ENCODE measurements at regions not wholly inside any gene's neighbourhood (a gene's known extent, or its start where the extent isn't known, plus 50 kb on each side); places are given as distances from the start of the nearest gene placed in this dataset.

- H3K4me3 Mint-ChIP-seq, result no peak overlapping the region
- no peaks in the 10 kb centered on the region for H3K27me3 Mint-ChIP-seq (ENCODE audit: low read depth)
- H3K36me3 Mint-ChIP-seq (ENCODE audit: insufficient read depth), result no peaks in the 10 kb centered on the region
- DNase-seq (no peak), ATAC-seq (no peak)
- H3K4me1 Mint-ChIP-seq (ENCODE audit: low read depth), result no peaks in the 10 kb centered on the region
- H3K9me3 Mint-ChIP-seq, result no peaks in the 10 kb centered on the region
Measured at GRCh38 chr10:16292366-16292765, 144.4 kb upstream of the PTER start.

- no peak overlapping the region for H3K4me3 Mint-ChIP-seq
- no peaks in the 10 kb centered on the region for H3K36me3 Mint-ChIP-seq (ENCODE audit: insufficient read depth)
Measured at GRCh38 chr10:16297069-16297468, 139.7 kb upstream of the PTER start.

GRCh38 chr10:16297642-16298041, 139.2 kb upstream of the PTER start:
- no peaks in the 10 kb centered on the region for H3K9me3 Mint-ChIP-seq
- no peaks in the 10 kb centered on the region for H3K36me3 Mint-ChIP-seq (ENCODE audit: insufficient read depth)
- ATAC-seq (no peak), DNase-seq (no peak)
- H3K27me3 Mint-ChIP-seq (ENCODE audit: low read depth), result no peaks in the 10 kb centered on the region
- H3K4me1 Mint-ChIP-seq (ENCODE audit: low read depth), result no peaks in the 10 kb centered on the region
- H3K4me3 Mint-ChIP-seq, result no peak overlapping the region

More at GRCh38 chr10:16297069-16297468, 139.7 kb upstream of the PTER start:
- DNase-seq (no peak), ATAC-seq (no peak)
- Mint-ChIP-seq H3K27me3 (ENCODE audit: low read depth) (no peaks in the 10 kb centered on the region), H3K9me3 (no peaks in the 10 kb centered on the region), H3K4me1 (ENCODE audit: low read depth) (no peaks in the 10 kb centered on the region)

GRCh38 chr10:16304311-16304710, 132.5 kb upstream of the PTER start:
- Mint-ChIP-seq H3K4me1 (ENCODE audit: low read depth) (no peaks in the 10 kb centered on the region), H3K9me3 (no peaks in the 10 kb centered on the region), H3K4me3 (no peak overlapping the region), H3K27me3 (ENCODE audit: low read depth) (peaks cover 3% of the 10 kb centered on the region), H3K36me3 (ENCODE audit: insufficient read depth) (no peaks in the 10 kb centered on the region)
- DNase-seq (no peak), ATAC-seq (no peak)

- H3K36me3 Mint-ChIP-seq (ENCODE audit: insufficient read depth), result no peaks in the 10 kb centered on the region
- H3K4me3 Mint-ChIP-seq, result no peak overlapping the region
- ATAC-seq, result no peak
- H3K27me3 Mint-ChIP-seq (ENCODE audit: low read depth), result peaks cover 3% of the 10 kb centered on the region
- no peaks in the 10 kb centered on the region for H3K4me1 Mint-ChIP-seq (ENCODE audit: low read depth)
- no peak for DNase-seq
- peaks cover 10% of the 10 kb centered on the region for H3K9me3 Mint-ChIP-seq
Measured at GRCh38 chr10:16310440-16310839, 126.4 kb upstream of the PTER start.

- H3K9me3 Mint-ChIP-seq, result peaks cover 10% of the 10 kb centered on the region
- no peak overlapping the region for H3K4me3 Mint-ChIP-seq
- H3K4me1 Mint-ChIP-seq (ENCODE audit: low read depth), result no peaks in the 10 kb centered on the region
- ATAC-seq (no peak), DNase-seq (no peak)
- peaks cover 6% of the 10 kb centered on the region for H3K27me3 Mint-ChIP-seq (ENCODE audit: low read depth)
- no peaks in the 10 kb centered on the region for H3K36me3 Mint-ChIP-seq (ENCODE audit: insufficient read depth)
Measured at GRCh38 chr10:16314259-16314658, 122.6 kb upstream of the PTER start.

- no peaks in the 10 kb centered on the region for H3K9me3 Mint-ChIP-seq
- peaks cover 6% of the 10 kb centered on the region for H3K27me3 Mint-ChIP-seq (ENCODE audit: low read depth)
- no peaks in the 10 kb centered on the region for H3K36me3 Mint-ChIP-seq (ENCODE audit: insufficient read depth)
- ATAC-seq (no peak), DNase-seq (no peak)
- H3K4me1 Mint-ChIP-seq (ENCODE audit: low read depth), result no peaks in the 10 kb centered on the region
- no peak overlapping the region for H3K4me3 Mint-ChIP-seq
Measured at GRCh38 chr10:16316733-16317390, 119.9 kb upstream of the PTER start.

- Mint-ChIP-seq H3K9me3 (no peaks in the 10 kb centered on the region), H3K4me3 (no peak overlapping the region), H3K36me3 (ENCODE audit: insufficient read depth) (no peaks in the 10 kb centered on the region), H3K4me1 (ENCODE audit: low read depth) (no peaks in the 10 kb centered on the region), H3K27me3 (ENCODE audit: low read depth) (peaks cover 9% of the 10 kb centered on the region)
- DNase-seq (no peak), ATAC-seq (no peak)
Measured at GRCh38 chr10:16341637-16342036, 95.2 kb upstream of the PTER start.

- Mint-ChIP-seq H3K9me3 (peaks cover 4% of the 10 kb centered on the region), H3K4me3 (no peak overlapping the region), H3K36me3 (ENCODE audit: insufficient read depth) (no peaks in the 10 kb centered on the region), H3K27me3 (ENCODE audit: low read depth) (peaks cover 1% of the 10 kb centered on the region), H3K4me1 (ENCODE audit: low read depth) (no peaks in the 10 kb centered on the region)
- ATAC-seq (no peak), DNase-seq (no peak)
Measured at GRCh38 chr10:16348891-16349290, 87.9 kb upstream of the PTER start.

- DNase-seq, result no peak
- H3K4me1 Mint-ChIP-seq (ENCODE audit: low read depth), result no peaks in the 10 kb centered on the region
- no peak overlapping the region for H3K4me3 Mint-ChIP-seq
- H3K36me3 Mint-ChIP-seq (ENCODE audit: insufficient read depth), result no peaks in the 10 kb centered on the region
- peaks cover 4% of the 10 kb centered on the region for H3K9me3 Mint-ChIP-seq
- ATAC-seq, result no peak
- peaks cover 1% of the 10 kb centered on the region for H3K27me3 Mint-ChIP-seq (ENCODE audit: low read depth)
Measured at GRCh38 chr10:16352146-16352545, 84.7 kb upstream of the PTER start.

GRCh38 chr10:16360001-16360400, 76.8 kb upstream of the PTER start:
- DNase-seq, result no peak
- Mint-ChIP-seq H3K9me3 (no peaks in the 10 kb centered on the region), H3K27me3 (ENCODE audit: low read depth) (peaks cover 5% of the 10 kb centered on the region), H3K36me3 (ENCODE audit: insufficient read depth) (no peaks in the 10 kb centered on the region), H3K4me3 (no peak overlapping the region), H3K4me1 (ENCODE audit: low read depth) (no peaks in the 10 kb centered on the region)
- no peak for ATAC-seq

GRCh38 chr10:16360425-16360824, 76.4 kb upstream of the PTER start:
- Mint-ChIP-seq H3K4me1 (ENCODE audit: low read depth) (no peaks in the 10 kb centered on the region), H3K4me3 (no peak overlapping the region), H3K27me3 (ENCODE audit: low read depth) (peaks cover 5% of the 10 kb centered on the region), H3K36me3 (ENCODE audit: insufficient read depth) (no peaks in the 10 kb centered on the region), H3K9me3 (no peaks in the 10 kb centered on the region)
- no peak for DNase-seq
- ATAC-seq, result no peak

- no peaks in the 10 kb centered on the region for H3K4me1 Mint-ChIP-seq (ENCODE audit: low read depth)
- H3K36me3 Mint-ChIP-seq (ENCODE audit: insufficient read depth), result no peaks in the 10 kb centered on the region
- ATAC-seq (no peak), DNase-seq (no peak)
- peaks cover 5% of the 10 kb centered on the region for H3K27me3 Mint-ChIP-seq (ENCODE audit: low read depth)
- no peak overlapping the region for H3K4me3 Mint-ChIP-seq
- H3K9me3 Mint-ChIP-seq, result no peaks in the 10 kb centered on the region
Measured at GRCh38 chr10:16361086-16361485, 75.7 kb upstream of the PTER start.

- Mint-ChIP-seq H3K9me3 (no peaks in the 10 kb centered on the region), H3K36me3 (ENCODE audit: insufficient read depth) (no peaks in the 10 kb centered on the region), H3K4me1 (ENCODE audit: low read depth) (no peaks in the 10 kb centered on the region), H3K4me3 (no peak overlapping the region), H3K27me3 (ENCODE audit: low read depth) (peaks cover 23% of the 10 kb centered on the region)
- ATAC-seq (no peak), DNase-seq (no peak)
Measured at GRCh38 chr10:16363741-16364140, 73.1 kb upstream of the PTER start.

- peaks cover 26% of the 10 kb centered on the region for H3K27me3 Mint-ChIP-seq (ENCODE audit: low read depth)
Measured at GRCh38 chr10:16367621-16368292, 69.1 kb upstream of the PTER start.

More at GRCh38 chr10:16367621-16368292, 69.1 kb upstream of the PTER start:
- Mint-ChIP-seq H3K4me1 (ENCODE audit: low read depth) (no peaks in the 10 kb centered on the region), H3K4me3 (no peak overlapping the region), H3K9me3 (no peaks in the 10 kb centered on the region), H3K36me3 (ENCODE audit: insufficient read depth) (no peaks in the 10 kb centered on the region)
- DNase-seq (no peak), ATAC-seq (no peak)
